Smooth muscle cell (in vitro differentiated cells): ENCODE measurements at regions not wholly inside any gene's neighbourhood (a gene's known extent, or its start where the extent isn't known, plus 50 kb on each side); places are given as distances from the start of the nearest gene placed in this dataset.
"Not testable (repeated sequence)": the region's sequence is repeated elsewhere in the genome, so short reads cannot be mapped to it uniquely, and the experiment has no call there.

Experiments
- DNase-seq: peaks from one replicate; lab custom pipeline; 2025; ENCODE audit not compliant: unreplicated experiment; lab: John Stamatoyannopoulos, UW
- H2AFZ ChIP-seq: fragments of 200-600 bp; sonication (generic); 2 replicates; pipeline ENCODE4 v1.6.0; 2016; ENCODE audit warnings: antibody characterized with exemption, low read depth, mild to moderate bottlenecking
- H3F3A ChIP-seq: fragments of 200-600 bp; sonication (generic); 2 replicates; pipeline ENCODE4 v1.6.0; 2017; ENCODE audit warnings: antibody characterized with exemption, low read depth
- H3K27ac ChIP-seq: fragments of 200-600 bp; sonication (generic); 2 replicates; pipeline ENCODE4 v1.5.1; 2016; ENCODE audit warnings: low read depth, mild to moderate bottlenecking
- H3K27me3 ChIP-seq: fragments of 200-600 bp; sonication (generic); 2 replicates; pipeline ENCODE4 v1.6.1; 2016; ENCODE audit warnings: low read depth, mild to moderate bottlenecking
- H3K36me3 ChIP-seq: fragments of 200-600 bp; sonication (generic); 2 replicates; pipeline ENCODE4 v1.5.1; 2016; ENCODE audit warnings: low read depth
- H3K4me1 ChIP-seq: fragments of 200-600 bp; sonication (generic); 2 replicates; pipeline ENCODE4 v1.5.1; 2016; ENCODE audit warnings: low read depth
- H3K4me2 ChIP-seq: fragments of 200-600 bp; sonication (generic); 2 replicates; pipeline ENCODE4 v1.6.0; 2016; ENCODE audit warnings: mild to moderate bottlenecking
- H3K4me3 ChIP-seq: fragments of 200-600 bp; sonication (generic); 2 replicates; pipeline ENCODE4 v1.5.1; 2016; ENCODE audit warnings: mild to moderate bottlenecking
- H3K79me2 ChIP-seq: fragments of 200-600 bp; sonication (generic); 2 replicates; pipeline ENCODE4 v1.6.0; 2016; ENCODE audit warnings: low read depth, mild to moderate bottlenecking
- H3K9ac ChIP-seq: fragments of 200-600 bp; sonication (generic); 2 replicates; pipeline ENCODE4 v1.6.0; 2016; ENCODE audit warnings: low read depth
- H3K9me3 ChIP-seq: fragments of 200-600 bp; sonication (generic); replicated peaks from 2 replicates; pipeline ENCODE4 v1.5.1; 2016; ENCODE audit warnings: low read depth
- H4K20me1 ChIP-seq: fragments of 200-600 bp; sonication (generic); 2 replicates; pipeline ENCODE4 v1.6.0; 2016; ENCODE audit warnings: low read depth
- CTCF ChIP-seq: fragments of 200-600 bp; sonication (generic); IDR thresholded peaks from 2 replicates; pipeline ENCODE4 v1.5.1; 2017; ENCODE audit warnings: borderline replicate concordance, mild to moderate bottlenecking, antibody characterized with exemption; ENCODE audit not compliant: insufficient read depth, poor library complexity, severe bottlenecking
- WGBS: methylation state at CpG from one replicate; pipeline ENCODE4 v1.1.7; 2016; ENCODE audit warnings: low lambda C conversion rate; 5-methylcytosine and 5-hydroxymethylcytosine counted together

GRCh38 chr3:64361962-64362735 is 136.9 kb upstream of the PRICKLE2 start:
- Histone ChIP-seq H3K79me2 (no peaks in the 10 kb centered on the region), H3K4me1 (peaks cover 7% of the 10 kb centered on the region), H2AFZ (no peak overlapping the region), H3K27me3 (no peaks in the 10 kb centered on the region), H4K20me1 (no peaks in the 10 kb centered on the region), H3K27ac (no peak overlapping the region), H3K9ac (no peak overlapping the region), H3K9me3 (no peaks in the 10 kb centered on the region), H3K4me3 (no peak overlapping the region), H3F3A (no peaks in the 10 kb centered on the region), H3K36me3 (no peaks in the 10 kb centered on the region), H3K4me2 (no peak overlapping the region)
- no peak for DNase-seq
- WGBS: 86% methylated on average over 5 of the region's 5 CpGs
- no peak for TF ChIP-seq CTCF

- not testable (repeated sequence) for H3K27ac ChIP-seq, H3K27me3 ChIP-seq
- WGBS: 91% methylated on average over 4 of the region's 4 CpGs
Measured at GRCh38 chr3:64361036-64361435, 135.8 kb upstream of the PRICKLE2 start.

GRCh38 chr3:64360280-64360679 is 135.0 kb upstream of the PRICKLE2 start:
- 91% methylated on average over 6 of the region's 6 CpGs for WGBS
- H2AFZ ChIP-seq: no peak overlapping the region

More at GRCh38 chr3:64361036-64361435, 135.8 kb upstream of the PRICKLE2 start:
- H3F3A ChIP-seq, H3K4me3 ChIP-seq, H3K9ac ChIP-seq, H3K9me3 ChIP-seq, DNase-seq, H2AFZ ChIP-seq, H3K79me2 ChIP-seq, H3K4me1 ChIP-seq, H3K36me3 ChIP-seq, H3K4me2 ChIP-seq, H4K20me1 ChIP-seq: not testable (repeated sequence)

GRCh38 chr3:64359735-64360134 is 134.5 kb upstream of the PRICKLE2 start:
- 95% methylated on average over 4 of the region's 4 CpGs for WGBS
- Histone ChIP-seq H3K79me2 (no peaks in the 10 kb centered on the region), H3K9ac (no peak overlapping the region), H3K27me3 (no peaks in the 10 kb centered on the region), H4K20me1 (no peaks in the 10 kb centered on the region), H2AFZ (no peak overlapping the region), H3K4me1 (peaks cover 19% of the 10 kb centered on the region), H3K36me3 (no peaks in the 10 kb centered on the region), H3K4me3 (no peak overlapping the region), H3K27ac (no peak overlapping the region), H3K9me3 (no peaks in the 10 kb centered on the region), H3F3A (peaks cover 14% of the 10 kb centered on the region), H3K4me2 (no peak overlapping the region)
- DNase-seq: no peak
- no peak for TF ChIP-seq CTCF

More at GRCh38 chr3:64360280-64360679, 135.0 kb upstream of the PRICKLE2 start:
- H4K20me1 ChIP-seq: no peaks in the 10 kb centered on the region
- H3K27me3 ChIP-seq: no peaks in the 10 kb centered on the region
- H3K27ac ChIP-seq: no peak overlapping the region
- no peak overlapping the region for H3K9ac ChIP-seq
- no peak for DNase-seq
- no peaks in the 10 kb centered on the region for H3K9me3 ChIP-seq
- no peaks in the 10 kb centered on the region for H3K79me2 ChIP-seq
- peaks cover 11% of the 10 kb centered on the region for H3F3A ChIP-seq
- no peak overlapping the region for H3K4me3 ChIP-seq
- no peak overlapping the region for H3K4me2 ChIP-seq
- H3K36me3 ChIP-seq: no peaks in the 10 kb centered on the region
- H3K4me1 ChIP-seq: peaks cover 14% of the 10 kb centered on the region
- no peak for TF ChIP-seq CTCF
